ENCODE measurements at regions not wholly inside any gene's neighbourhood (a gene's known extent, or its start where the extent isn't known, plus 50 kb on each side); places are given as distances from the start of the nearest gene placed in this dataset.

GRCh38 chr4:19213388-19213787, 1038.3 kb upstream of the SLIT2 start:
- no peak for TF ChIP-seq ZNF674 (CRISPR knock-in tag; IDR thresholded peaks at IDR 0.05; ENCODE audit: low read depth)
- TF ChIP-seq CEBPB (IDR thresholded peaks at IDR 0.05; ENCODE audit: borderline replicate concordance, low read depth, low read length): no peak
- TF ChIP-seq POLR2AphosphoS5 (IDR thresholded peaks at IDR 0.05; ENCODE audit: low read depth, low read length): no peak
- no peak for TF ChIP-seq E2F1 (CRISPR knock-in tag; IDR thresholded peaks at IDR 0.05)
- TF ChIP-seq EZH2 (conservative IDR thresholded peaks at IDR 0.05; ENCODE audit: low read depth, low read length): no peak
- TF ChIP-seq ZBTB7B (CRISPR knock-in tag; IDR thresholded peaks at IDR 0.05): no peak
- no peak for TF ChIP-seq ZNF136 (CRISPR knock-in tag; IDR thresholded peaks at IDR 0.05; ENCODE audit: low read depth)

Data from HepG2 (cell line).